Liver (tissue), 3 donors: ENCODE measurements at regions not wholly inside any gene's neighbourhood (a gene's known extent, or its start where the extent isn't known, plus 50 kb on each side); places are given as distances from the start of the nearest gene placed in this dataset.
"Not testable (repeated sequence)": the region's sequence is repeated elsewhere in the genome, so short reads cannot be mapped to it uniquely, and the experiment has no call there.

Experiments
- FOXA1 ChIP-seq: IDR thresholded peaks from 2 replicates; pipeline ENCODE4 v1.6.1; 2016; ENCODE audit warnings: antibody characterized with exemption
- GABPA ChIP-seq, 2 donors: IDR thresholded peaks in 1 of 2; conservative IDR thresholded peaks in 1 of 2; 2 replicates each; pipeline ENCODE4 v1.6.1; 2016; ENCODE audit warnings: antibody characterized with exemption in 2 of 2, mild to moderate bottlenecking in 1 of 2, moderate library complexity in 1 of 2
- HNF4G ChIP-seq: IDR thresholded peaks from 2 replicates; pipeline ENCODE4 v1.6.1; 2016; ENCODE audit warnings: antibody characterized with exemption
- JUND ChIP-seq, 2 donors: IDR thresholded peaks; 2 replicates each; pipeline ENCODE4 v1.6.1; 2016; ENCODE audit warnings: antibody characterized with exemption in 2 of 2
- RXRA ChIP-seq, 2 donors: IDR thresholded peaks; 2 replicates each; pipeline ENCODE4 v1.6.1; 2017 to 2018; ENCODE audit warnings: antibody characterized with exemption in 2 of 2, mild to moderate bottlenecking in 1 of 2
- SP1 ChIP-seq: IDR thresholded peaks from 2 replicates; pipeline ENCODE4 v1.6.1; 2018; ENCODE audit warnings: antibody characterized with exemption, mild to moderate bottlenecking
- TAF1 ChIP-seq: conservative IDR thresholded peaks from 2 replicates; pipeline ENCODE4 v1.6.1; 2016; ENCODE audit warnings: antibody characterized with exemption, mild to moderate bottlenecking
- TF ChIP-seq, protein P1 (sequence below): fragments of 150-350 bp; IDR thresholded peaks from 2 replicates; pipeline ENCODE4 v1.5.1; 2017; ENCODE audit warnings: improper control_type of control experiment, low read depth, low read length; ENCODE audit not compliant: missing input control
- TF ChIP-seq, protein P2 (sequence below): IDR thresholded peaks from 2 replicates; pipeline ENCODE4 v1.6.1; 2016; ENCODE audit warnings: antibody characterized with exemption
- TF ChIP-seq, protein P3 (sequence below): IDR thresholded peaks from 2 replicates; pipeline ENCODE4 v1.6.1; 2016; ENCODE audit warnings: antibody characterized with exemption
- TF ChIP-seq, protein P4 (sequence below): IDR thresholded peaks from 2 replicates; pipeline ENCODE4 v1.6.1; 2016; ENCODE audit warnings: antibody characterized with exemption, mild to moderate bottlenecking
- donor health status: healthy.
- donor health status: healthy.

DNA sequence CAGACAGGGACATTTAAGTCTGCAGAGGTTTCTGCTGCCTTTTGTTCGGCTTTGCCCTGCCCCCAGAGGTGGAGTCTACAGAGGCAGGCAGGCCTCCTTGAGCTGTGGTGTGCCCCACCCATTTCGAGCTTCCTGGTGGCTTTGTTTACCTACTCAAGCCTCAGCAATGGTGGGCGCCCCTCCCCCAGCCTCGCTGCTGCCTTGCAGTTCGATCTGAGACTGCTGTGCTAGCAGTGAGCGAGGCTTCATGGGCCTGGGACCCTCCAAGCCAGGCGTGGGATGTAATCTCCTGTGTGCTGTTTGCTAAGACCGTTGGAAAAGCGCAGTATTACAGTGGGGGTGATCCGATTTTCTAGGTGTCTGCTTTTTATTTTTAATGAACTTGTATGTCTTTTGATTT lies 133.6 kb upstream of the NTRK2 start:
- TF ChIP-seq, protein P1, sequence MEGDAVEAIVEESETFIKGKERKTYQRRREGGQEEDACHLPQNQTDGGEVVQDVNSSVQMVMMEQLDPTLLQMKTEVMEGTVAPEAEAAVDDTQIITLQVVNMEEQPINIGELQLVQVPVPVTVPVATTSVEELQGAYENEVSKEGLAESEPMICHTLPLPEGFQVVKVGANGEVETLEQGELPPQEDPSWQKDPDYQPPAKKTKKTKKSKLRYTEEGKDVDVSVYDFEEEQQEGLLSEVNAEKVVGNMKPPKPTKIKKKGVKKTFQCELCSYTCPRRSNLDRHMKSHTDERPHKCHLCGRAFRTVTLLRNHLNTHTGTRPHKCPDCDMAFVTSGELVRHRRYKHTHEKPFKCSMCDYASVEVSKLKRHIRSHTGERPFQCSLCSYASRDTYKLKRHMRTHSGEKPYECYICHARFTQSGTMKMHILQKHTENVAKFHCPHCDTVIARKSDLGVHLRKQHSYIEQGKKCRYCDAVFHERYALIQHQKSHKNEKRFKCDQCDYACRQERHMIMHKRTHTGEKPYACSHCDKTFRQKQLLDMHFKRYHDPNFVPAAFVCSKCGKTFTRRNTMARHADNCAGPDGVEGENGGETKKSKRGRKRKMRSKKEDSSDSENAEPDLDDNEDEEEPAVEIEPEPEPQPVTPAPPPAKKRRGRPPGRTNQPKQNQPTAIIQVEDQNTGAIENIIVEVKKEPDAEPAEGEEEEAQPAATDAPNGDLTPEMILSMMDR = not testable (repeated sequence)
- not testable (repeated sequence) for TF ChIP-seq GABPA (IDR thresholded peaks at IDR 0.05 in 1 of 2, conservative IDR thresholded peaks at IDR 0.05 in 1 of 2); JUND (IDR thresholded peaks at IDR 0.05); TAF1; SP1; HNF4G; RXRA (IDR thresholded peaks at IDR 0.05); FOXA1
- TF ChIP-seq, protein P2, sequence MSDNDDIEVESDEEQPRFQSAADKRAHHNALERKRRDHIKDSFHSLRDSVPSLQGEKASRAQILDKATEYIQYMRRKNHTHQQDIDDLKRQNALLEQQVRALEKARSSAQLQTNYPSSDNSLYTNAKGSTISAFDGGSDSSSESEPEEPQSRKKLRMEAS = not testable (repeated sequence)
- TF ChIP-seq, protein P3, sequence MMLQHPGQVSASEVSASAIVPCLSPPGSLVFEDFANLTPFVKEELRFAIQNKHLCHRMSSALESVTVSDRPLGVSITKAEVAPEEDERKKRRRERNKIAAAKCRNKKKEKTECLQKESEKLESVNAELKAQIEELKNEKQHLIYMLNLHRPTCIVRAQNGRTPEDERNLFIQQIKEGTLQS = not testable (repeated sequence)
- TF ChIP-seq, protein P4, sequence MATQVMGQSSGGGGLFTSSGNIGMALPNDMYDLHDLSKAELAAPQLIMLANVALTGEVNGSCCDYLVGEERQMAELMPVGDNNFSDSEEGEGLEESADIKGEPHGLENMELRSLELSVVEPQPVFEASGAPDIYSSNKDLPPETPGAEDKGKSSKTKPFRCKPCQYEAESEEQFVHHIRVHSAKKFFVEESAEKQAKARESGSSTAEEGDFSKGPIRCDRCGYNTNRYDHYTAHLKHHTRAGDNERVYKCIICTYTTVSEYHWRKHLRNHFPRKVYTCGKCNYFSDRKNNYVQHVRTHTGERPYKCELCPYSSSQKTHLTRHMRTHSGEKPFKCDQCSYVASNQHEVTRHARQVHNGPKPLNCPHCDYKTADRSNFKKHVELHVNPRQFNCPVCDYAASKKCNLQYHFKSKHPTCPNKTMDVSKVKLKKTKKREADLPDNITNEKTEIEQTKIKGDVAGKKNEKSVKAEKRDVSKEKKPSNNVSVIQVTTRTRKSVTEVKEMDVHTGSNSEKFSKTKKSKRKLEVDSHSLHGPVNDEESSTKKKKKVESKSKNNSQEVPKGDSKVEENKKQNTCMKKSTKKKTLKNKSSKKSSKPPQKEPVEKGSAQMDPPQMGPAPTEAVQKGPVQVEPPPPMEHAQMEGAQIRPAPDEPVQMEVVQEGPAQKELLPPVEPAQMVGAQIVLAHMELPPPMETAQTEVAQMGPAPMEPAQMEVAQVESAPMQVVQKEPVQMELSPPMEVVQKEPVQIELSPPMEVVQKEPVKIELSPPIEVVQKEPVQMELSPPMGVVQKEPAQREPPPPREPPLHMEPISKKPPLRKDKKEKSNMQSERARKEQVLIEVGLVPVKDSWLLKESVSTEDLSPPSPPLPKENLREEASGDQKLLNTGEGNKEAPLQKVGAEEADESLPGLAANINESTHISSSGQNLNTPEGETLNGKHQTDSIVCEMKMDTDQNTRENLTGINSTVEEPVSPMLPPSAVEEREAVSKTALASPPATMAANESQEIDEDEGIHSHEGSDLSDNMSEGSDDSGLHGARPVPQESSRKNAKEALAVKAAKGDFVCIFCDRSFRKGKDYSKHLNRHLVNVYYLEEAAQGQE = not testable (repeated sequence)
